Panc1 (cell line): ENCODE measurements at regions not wholly inside any gene's neighbourhood (a gene's known extent, or its start where the extent isn't known, plus 50 kb on each side); places are given as distances from the start of the nearest gene placed in this dataset.

Experiments used
- ATAC-seq: fragments of 200-7000 bp; cut with Tn5 transposase; 2 replicates; pipeline ENCODE4 v1.9.1; 2020; ENCODE audit warnings: mild to moderate bottlenecking, moderate library complexity
- BruUV-seq: library from RNA; stranded (reverse); fragments of 400-500 nt; replicated peaks from 2 replicates; lab custom pipeline; 2021; lab: Mats Ljungman, UMichigan
- CTCF ChIA-PET: fragments of 300-600 bp; sonication (Branson Sonifier 250); formaldehyde crosslinking; loops from one replicate; lab custom pipeline; 2022; ENCODE audit warnings: antibody characterized with exemption; lab: Charles Lee
- POLR2A ChIA-PET: fragments of 300-600 bp; sonication (Branson Sonifier 250); formaldehyde crosslinking; loops from one replicate; lab custom pipeline; 2022; ENCODE audit warnings: antibody characterized with exemption; lab: Charles Lee
- DNase-seq: peaks from one replicate; pipeline ENCODE4 v3.0.0-alpha.2; 2010; ENCODE audit warnings: low read depth, low spot score
- H3K27ac ChIP-seq: 2 replicates; pipeline ENCODE4 v1.5.1; 2011; ENCODE audit warnings: mild to moderate bottlenecking, low read length, inconsistent platforms
- H3K27me3 ChIP-seq: fragments of 200-500 bp; sonication (Bioruptor generic); 2 replicates; pipeline ENCODE4 v1.6.0; 2014; ENCODE audit warnings: low read length, inconsistent platforms; ENCODE audit not compliant: control insufficient read depth, insufficient read depth
- H3K36me3 ChIP-seq: fragments of 200-500 bp; sonication (Bioruptor generic); 2 replicates; pipeline ENCODE4 v1.5.1; 2014; ENCODE audit warnings: inconsistent platforms, mild to moderate bottlenecking, low read length, moderate library complexity; ENCODE audit not compliant: control insufficient read depth, insufficient read depth
- H3K4me1 ChIP-seq: 2 replicates; pipeline ENCODE4 v1.5.1; 2011; ENCODE audit warnings: inconsistent platforms, mild to moderate bottlenecking, low read length, moderate library complexity; ENCODE audit not compliant: control insufficient read depth, insufficient read depth
- H3K4me3 ChIP-seq, 2 experiments: 2 replicates each; pipeline ENCODE4 v1.5.1; 2011 to 2012; ENCODE audit warnings: low read depth in 2 of 2, low read length in 2 of 2, mild to moderate bottlenecking in 2 of 2, inconsistent platforms in 1 of 2, moderate library complexity in 1 of 2
- H3K9me3 ChIP-seq: fragments of 200-500 bp; sonication (Bioruptor generic); 2 replicates; pipeline ENCODE4 v1.5.1; 2014; ENCODE audit warnings: low read depth, mild to moderate bottlenecking, inconsistent platforms, low read length, moderate library complexity; ENCODE audit not compliant: control insufficient read depth, insufficient read depth
- POLR2AphosphoS5 ChIP-seq: IDR thresholded peaks from 2 replicates; pipeline ENCODE4 v1.6.1; 2012; ENCODE audit warnings: mild to moderate bottlenecking, low read depth, low read length, moderate library complexity
- SIN3A ChIP-seq: IDR thresholded peaks from 2 replicates; pipeline ENCODE4 v1.6.1; 2012; ENCODE audit warnings: low read depth, mild to moderate bottlenecking, low read length, moderate library complexity, borderline replicate concordance; ENCODE audit not compliant: insufficient read depth
- TCF7L2 ChIP-seq: IDR thresholded peaks from 2 replicates; pipeline ENCODE4 v1.6.1; 2011; ENCODE audit warnings: mild to moderate bottlenecking, low read depth, low read length, inconsistent platforms
- in situ Hi-C: cut with HindIII; loops from 2 replicates; pipeline ENCODE4 v1.10.0; 2016; ENCODE audit warnings: low sequenced_read_pairs, low pct_unique_long_range_greater_than_20kb
- intact Hi-C: fragments of 100-400 bp; cut with micrococcal nuclease; formaldehyde crosslinking; loops from one replicate; pipeline ENCODE4 v1.10.0; 2022; ENCODE audit not compliant: unreplicated experiment
- TF ChIP-seq, protein P1 (sequence below): fragments of 450-650 bp; IDR thresholded peaks from 2 replicates; pipeline ENCODE4 v1.5.1; 2017; ENCODE audit warnings: mild to moderate bottlenecking
- TF ChIP-seq, protein P2 (sequence below), 2 experiments: IDR thresholded peaks; 2 replicates each; pipeline ENCODE4 v1.6.1; 2011 to 2012; ENCODE audit warnings: low read depth in 2 of 2, control low read depth in 1 of 2, low read length in 1 of 2, mild to moderate bottlenecking in 1 of 2, moderate library complexity in 1 of 2; ENCODE audit not compliant: insufficient read depth in 1 of 2

DNA sequence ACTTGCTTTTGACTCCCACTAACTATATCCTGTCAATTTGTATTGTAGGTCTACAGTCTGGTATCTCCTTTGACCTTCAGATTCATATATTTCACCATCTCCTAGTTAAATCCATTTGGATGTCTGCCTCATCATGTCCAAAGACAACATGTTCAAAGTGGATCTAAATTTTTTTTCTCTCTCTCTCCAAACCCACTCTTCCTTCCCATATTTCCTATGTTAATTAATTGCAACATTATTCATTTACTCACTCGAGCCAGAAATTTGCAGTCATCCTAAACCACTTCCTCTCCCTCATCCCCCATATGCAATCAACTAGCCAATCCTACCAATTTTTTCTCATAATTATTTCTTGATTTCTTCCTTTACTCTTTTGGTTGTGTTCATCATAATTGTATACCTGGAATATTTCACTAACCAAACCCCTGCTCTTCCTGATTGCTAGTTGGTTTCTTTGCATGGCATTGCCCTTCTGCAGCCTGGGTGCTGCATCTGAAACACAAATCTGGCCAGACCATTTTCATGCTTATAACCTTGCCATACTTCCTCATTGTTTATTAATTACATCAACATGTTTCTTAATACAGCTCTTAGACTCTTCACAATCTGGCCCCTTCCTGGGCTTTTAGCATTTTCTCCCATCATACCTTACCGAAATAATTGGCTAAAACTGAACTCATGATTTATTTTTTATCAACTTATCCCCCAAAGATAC, 442.2 kb downstream of the ADAMTS20 start:
- TF ChIP-seq, protein P1, sequence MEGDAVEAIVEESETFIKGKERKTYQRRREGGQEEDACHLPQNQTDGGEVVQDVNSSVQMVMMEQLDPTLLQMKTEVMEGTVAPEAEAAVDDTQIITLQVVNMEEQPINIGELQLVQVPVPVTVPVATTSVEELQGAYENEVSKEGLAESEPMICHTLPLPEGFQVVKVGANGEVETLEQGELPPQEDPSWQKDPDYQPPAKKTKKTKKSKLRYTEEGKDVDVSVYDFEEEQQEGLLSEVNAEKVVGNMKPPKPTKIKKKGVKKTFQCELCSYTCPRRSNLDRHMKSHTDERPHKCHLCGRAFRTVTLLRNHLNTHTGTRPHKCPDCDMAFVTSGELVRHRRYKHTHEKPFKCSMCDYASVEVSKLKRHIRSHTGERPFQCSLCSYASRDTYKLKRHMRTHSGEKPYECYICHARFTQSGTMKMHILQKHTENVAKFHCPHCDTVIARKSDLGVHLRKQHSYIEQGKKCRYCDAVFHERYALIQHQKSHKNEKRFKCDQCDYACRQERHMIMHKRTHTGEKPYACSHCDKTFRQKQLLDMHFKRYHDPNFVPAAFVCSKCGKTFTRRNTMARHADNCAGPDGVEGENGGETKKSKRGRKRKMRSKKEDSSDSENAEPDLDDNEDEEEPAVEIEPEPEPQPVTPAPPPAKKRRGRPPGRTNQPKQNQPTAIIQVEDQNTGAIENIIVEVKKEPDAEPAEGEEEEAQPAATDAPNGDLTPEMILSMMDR = no peak
- TF ChIP-seq POLR2AphosphoS5 = no peak
- TF ChIP-seq, protein P2, sequence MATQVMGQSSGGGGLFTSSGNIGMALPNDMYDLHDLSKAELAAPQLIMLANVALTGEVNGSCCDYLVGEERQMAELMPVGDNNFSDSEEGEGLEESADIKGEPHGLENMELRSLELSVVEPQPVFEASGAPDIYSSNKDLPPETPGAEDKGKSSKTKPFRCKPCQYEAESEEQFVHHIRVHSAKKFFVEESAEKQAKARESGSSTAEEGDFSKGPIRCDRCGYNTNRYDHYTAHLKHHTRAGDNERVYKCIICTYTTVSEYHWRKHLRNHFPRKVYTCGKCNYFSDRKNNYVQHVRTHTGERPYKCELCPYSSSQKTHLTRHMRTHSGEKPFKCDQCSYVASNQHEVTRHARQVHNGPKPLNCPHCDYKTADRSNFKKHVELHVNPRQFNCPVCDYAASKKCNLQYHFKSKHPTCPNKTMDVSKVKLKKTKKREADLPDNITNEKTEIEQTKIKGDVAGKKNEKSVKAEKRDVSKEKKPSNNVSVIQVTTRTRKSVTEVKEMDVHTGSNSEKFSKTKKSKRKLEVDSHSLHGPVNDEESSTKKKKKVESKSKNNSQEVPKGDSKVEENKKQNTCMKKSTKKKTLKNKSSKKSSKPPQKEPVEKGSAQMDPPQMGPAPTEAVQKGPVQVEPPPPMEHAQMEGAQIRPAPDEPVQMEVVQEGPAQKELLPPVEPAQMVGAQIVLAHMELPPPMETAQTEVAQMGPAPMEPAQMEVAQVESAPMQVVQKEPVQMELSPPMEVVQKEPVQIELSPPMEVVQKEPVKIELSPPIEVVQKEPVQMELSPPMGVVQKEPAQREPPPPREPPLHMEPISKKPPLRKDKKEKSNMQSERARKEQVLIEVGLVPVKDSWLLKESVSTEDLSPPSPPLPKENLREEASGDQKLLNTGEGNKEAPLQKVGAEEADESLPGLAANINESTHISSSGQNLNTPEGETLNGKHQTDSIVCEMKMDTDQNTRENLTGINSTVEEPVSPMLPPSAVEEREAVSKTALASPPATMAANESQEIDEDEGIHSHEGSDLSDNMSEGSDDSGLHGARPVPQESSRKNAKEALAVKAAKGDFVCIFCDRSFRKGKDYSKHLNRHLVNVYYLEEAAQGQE (IDR thresholded peaks at IDR 0.05; ENCODE audit: insufficient read depth in 1 of 2, low read depth in 2 of 2, low read length in 1 of 2) = no peak
- no peak for TF ChIP-seq SIN3A
- no peak for TF ChIP-seq TCF7L2
- intact Hi-C loops (no loop called here), in situ Hi-C loops (no loop called here)
- no peak for DNase-seq
- Histone ChIP-seq H3K36me3 (no peaks in the 10 kb centered on the region), H3K4me1 (no peaks in the 10 kb centered on the region), H3K27me3 (no peaks in the 10 kb centered on the region), H3K4me3 (no peak overlapping the region), H3K9me3 (no peaks in the 10 kb centered on the region), H3K27ac (no peak overlapping the region)
- ChIA-PET POLR2A (no interaction called here), CTCF (no interaction called here)
- no TSS peak for BruUV-seq
- no peak for ATAC-seq

DNA sequence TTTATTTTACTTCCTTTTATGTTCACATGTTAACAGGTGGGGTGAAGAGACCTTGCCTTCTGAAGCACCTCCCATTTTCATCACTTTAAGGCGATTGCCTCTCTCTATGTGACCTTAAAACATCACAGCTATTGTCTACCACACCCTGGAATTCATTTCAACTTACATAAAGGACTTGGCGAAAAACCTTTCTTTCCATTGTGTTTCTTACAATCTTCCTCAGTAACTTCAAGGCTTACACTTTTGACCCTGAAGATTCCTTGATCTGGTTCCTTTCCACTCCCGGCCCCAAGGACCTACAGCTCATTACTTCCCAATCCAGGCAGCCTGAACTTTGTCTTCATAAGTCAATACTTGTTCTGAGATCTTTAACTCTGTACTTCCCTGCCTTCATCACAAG, 443.3 kb downstream of the ADAMTS20 start:
- H3K4me1 ChIP-seq = no peaks in the 10 kb centered on the region
- DNase-seq (no peak), ATAC-seq (no peak)
- intact Hi-C loops = no loop called here
- no peaks in the 10 kb centered on the region for H3K27me3 ChIP-seq
- no peak overlapping the region for H3K4me3 ChIP-seq
- H3K27ac ChIP-seq = no peak overlapping the region
- ChIA-PET POLR2A (no interaction called here), CTCF (no interaction called here)
- no peaks in the 10 kb centered on the region for H3K36me3 ChIP-seq
- in situ Hi-C loops = no loop called here
- no TSS peak for BruUV-seq
- no peak for TF ChIP-seq TCF7L2
- TF ChIP-seq, protein P1 = no peak
- TF ChIP-seq POLR2AphosphoS5 = no peak
- TF ChIP-seq, protein P2 (IDR thresholded peaks at IDR 0.05; ENCODE audit: insufficient read depth in 1 of 2, low read depth in 2 of 2, low read length in 1 of 2) = no peak
- TF ChIP-seq SIN3A = no peak
- no peaks in the 10 kb centered on the region for H3K9me3 ChIP-seq
